ENCODE measurements at regions not wholly inside any gene's neighbourhood (a gene's known extent, or its start where the extent isn't known, plus 50 kb on each side); places are given as distances from the start of the nearest gene placed in this dataset.

GRCh38 chr6:27098956-27099355 is 148.5 kb upstream of the PRSS16 start:
- Histone ChIP-seq H3K27me3 (ENCODE audit: insufficient read depth, poor library complexity, severe bottlenecking) (no peaks in the 10 kb centered on the region), H3K27ac (replicated peaks) (no peak overlapping the region), H3K4me3 (replicated peaks; ENCODE audit: insufficient read depth, low read length) (no peak overlapping the region)
- TF ChIP-seq GABPA (IDR thresholded peaks at IDR 0.05; ENCODE audit: low read depth), result no peak
- no peak for TF ChIP-seq POLR2AphosphoS5 (IDR thresholded peaks at IDR 0.05; ENCODE audit: low read depth)
- no peak for DNase-seq (ENCODE audit: low read depth in 1 of 2, low spot score in 1 of 2)

GRCh38 chr6:27100921-27101320 is 146.6 kb upstream of the PRSS16 start:
- no peak for TF ChIP-seq REST (IDR thresholded peaks at IDR 0.05; ENCODE audit: insufficient replicate concordance, low read depth)
- TF ChIP-seq SPI1 (IDR thresholded peaks at IDR 0.05; ENCODE audit: borderline replicate concordance, low read depth), result no peak
- no peak for TF ChIP-seq GABPA (IDR thresholded peaks at IDR 0.05; ENCODE audit: low read depth)
- TF ChIP-seq POLR2AphosphoS5 (IDR thresholded peaks at IDR 0.05; ENCODE audit: low read depth), result no peak
- no peak for TF ChIP-seq CTCF (IDR thresholded peaks at IDR 0.05; ENCODE audit: insufficient read depth, low read length)
- no peak for DNase-seq (ENCODE audit: low read depth in 1 of 2, low spot score in 1 of 2)
- no peak overlapping the region for H3K27ac ChIP-seq (replicated peaks)

GRCh38 chr6:27101824-27102223 is 145.7 kb upstream of the PRSS16 start:
- no peak overlapping the region for H3K27ac ChIP-seq (replicated peaks)
- no peak for DNase-seq (ENCODE audit: low read depth in 1 of 2, low spot score in 1 of 2)
- H3K4me3 ChIP-seq (replicated peaks; ENCODE audit: insufficient read depth, low read length), result no peak overlapping the region
- H3K27me3 ChIP-seq (ENCODE audit: insufficient read depth, poor library complexity, severe bottlenecking), result no peaks in the 10 kb centered on the region
- no peak for TF ChIP-seq SPI1 (IDR thresholded peaks at IDR 0.05; ENCODE audit: borderline replicate concordance, low read depth)
- TF ChIP-seq CTCF (IDR thresholded peaks at IDR 0.05; ENCODE audit: insufficient read depth, low read length), result no peak
- TF ChIP-seq REST (IDR thresholded peaks at IDR 0.05; ENCODE audit: insufficient replicate concordance, low read depth), result no peak
- no peak for TF ChIP-seq GABPA (IDR thresholded peaks at IDR 0.05; ENCODE audit: low read depth)
- TF ChIP-seq POLR2AphosphoS5 (IDR thresholded peaks at IDR 0.05; ENCODE audit: low read depth), result no peak

More at GRCh38 chr6:27100921-27101320, 146.6 kb upstream of the PRSS16 start:
- H3K27me3 ChIP-seq (ENCODE audit: insufficient read depth, poor library complexity, severe bottlenecking), result no peaks in the 10 kb centered on the region
- H3K4me3 ChIP-seq (replicated peaks; ENCODE audit: insufficient read depth, low read length), result no peak overlapping the region

GRCh38 chr6:27106382-27106781 is 141.1 kb upstream of the PRSS16 start:
- TF ChIP-seq REST (IDR thresholded peaks at IDR 0.05; ENCODE audit: insufficient replicate concordance, low read depth) (no peak), SPI1 (IDR thresholded peaks at IDR 0.05; ENCODE audit: borderline replicate concordance, low read depth) (no peak), GABPA (IDR thresholded peaks at IDR 0.05; ENCODE audit: low read depth) (no peak), POLR2AphosphoS5 (IDR thresholded peaks at IDR 0.05; ENCODE audit: low read depth) (no peak), CTCF (IDR thresholded peaks at IDR 0.05; ENCODE audit: insufficient read depth, low read length) (no peak)
- Histone ChIP-seq H3K27ac (replicated peaks) (no peak overlapping the region), H3K4me3 (replicated peaks; ENCODE audit: insufficient read depth, low read length) (no peak overlapping the region), H3K27me3 (ENCODE audit: insufficient read depth, poor library complexity, severe bottlenecking) (no peaks in the 10 kb centered on the region)
- DNase-seq (ENCODE audit: low read depth in 1 of 2, low spot score in 1 of 2), result no peak

Data from HL-60 (cell line).